ENCODE measurements at regions not wholly inside any gene's neighbourhood (a gene's known extent, or its start where the extent isn't known, plus 50 kb on each side); places are given as distances from the start of the nearest gene placed in this dataset.
"Not testable (repeated sequence)": the region's sequence is repeated elsewhere in the genome, so short reads cannot be mapped to it uniquely, and the experiment has no call there.

GRCh38 chr6:137941995-137942394 is 74.9 kb downstream of the TNFAIP3 start:
- H3K4me3 ChIP-seq (ENCODE audit: low read length) = no peak overlapping the region
- no peaks in the 10 kb centered on the region for H3K79me2 ChIP-seq (replicated peaks; ENCODE audit: insufficient read depth, low read length)
- no peak overlapping the region for H3K9ac ChIP-seq (ENCODE audit: low read length)
- no peak overlapping the region for H3K27ac ChIP-seq (ENCODE audit: low read length)
- H3K27me3 ChIP-seq (ENCODE audit: insufficient read depth, low read depth, low read length) = no peaks in the 10 kb centered on the region
- no peaks in the 10 kb centered on the region for H3F3A ChIP-seq (ENCODE audit: insufficient read depth, low read length, poor library complexity, severe bottlenecking)
- no peaks in the 10 kb centered on the region for H3K9me2 ChIP-seq (ENCODE audit: insufficient read depth, low read length)
- H2AFZ ChIP-seq (ENCODE audit: low read depth, low read length) = no peak overlapping the region
- no peaks in the 10 kb centered on the region for H4K20me1 ChIP-seq (ENCODE audit: insufficient read depth)
- no peak overlapping the region for H3K4me2 ChIP-seq (ENCODE audit: low read length)
- TF ChIP-seq POLR2AphosphoS5 (IDR thresholded peaks at IDR 0.05) = no peak
- TF ChIP-seq, protein P1, sequence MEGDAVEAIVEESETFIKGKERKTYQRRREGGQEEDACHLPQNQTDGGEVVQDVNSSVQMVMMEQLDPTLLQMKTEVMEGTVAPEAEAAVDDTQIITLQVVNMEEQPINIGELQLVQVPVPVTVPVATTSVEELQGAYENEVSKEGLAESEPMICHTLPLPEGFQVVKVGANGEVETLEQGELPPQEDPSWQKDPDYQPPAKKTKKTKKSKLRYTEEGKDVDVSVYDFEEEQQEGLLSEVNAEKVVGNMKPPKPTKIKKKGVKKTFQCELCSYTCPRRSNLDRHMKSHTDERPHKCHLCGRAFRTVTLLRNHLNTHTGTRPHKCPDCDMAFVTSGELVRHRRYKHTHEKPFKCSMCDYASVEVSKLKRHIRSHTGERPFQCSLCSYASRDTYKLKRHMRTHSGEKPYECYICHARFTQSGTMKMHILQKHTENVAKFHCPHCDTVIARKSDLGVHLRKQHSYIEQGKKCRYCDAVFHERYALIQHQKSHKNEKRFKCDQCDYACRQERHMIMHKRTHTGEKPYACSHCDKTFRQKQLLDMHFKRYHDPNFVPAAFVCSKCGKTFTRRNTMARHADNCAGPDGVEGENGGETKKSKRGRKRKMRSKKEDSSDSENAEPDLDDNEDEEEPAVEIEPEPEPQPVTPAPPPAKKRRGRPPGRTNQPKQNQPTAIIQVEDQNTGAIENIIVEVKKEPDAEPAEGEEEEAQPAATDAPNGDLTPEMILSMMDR (IDR thresholded peaks at IDR 0.05; ENCODE audit: poor library complexity, severe bottlenecking) = no peak
- no peak for TF ChIP-seq SMC3 (conservative IDR thresholded peaks at IDR 0.05; ENCODE audit: poor library complexity)
- TF ChIP-seq, protein P2, sequence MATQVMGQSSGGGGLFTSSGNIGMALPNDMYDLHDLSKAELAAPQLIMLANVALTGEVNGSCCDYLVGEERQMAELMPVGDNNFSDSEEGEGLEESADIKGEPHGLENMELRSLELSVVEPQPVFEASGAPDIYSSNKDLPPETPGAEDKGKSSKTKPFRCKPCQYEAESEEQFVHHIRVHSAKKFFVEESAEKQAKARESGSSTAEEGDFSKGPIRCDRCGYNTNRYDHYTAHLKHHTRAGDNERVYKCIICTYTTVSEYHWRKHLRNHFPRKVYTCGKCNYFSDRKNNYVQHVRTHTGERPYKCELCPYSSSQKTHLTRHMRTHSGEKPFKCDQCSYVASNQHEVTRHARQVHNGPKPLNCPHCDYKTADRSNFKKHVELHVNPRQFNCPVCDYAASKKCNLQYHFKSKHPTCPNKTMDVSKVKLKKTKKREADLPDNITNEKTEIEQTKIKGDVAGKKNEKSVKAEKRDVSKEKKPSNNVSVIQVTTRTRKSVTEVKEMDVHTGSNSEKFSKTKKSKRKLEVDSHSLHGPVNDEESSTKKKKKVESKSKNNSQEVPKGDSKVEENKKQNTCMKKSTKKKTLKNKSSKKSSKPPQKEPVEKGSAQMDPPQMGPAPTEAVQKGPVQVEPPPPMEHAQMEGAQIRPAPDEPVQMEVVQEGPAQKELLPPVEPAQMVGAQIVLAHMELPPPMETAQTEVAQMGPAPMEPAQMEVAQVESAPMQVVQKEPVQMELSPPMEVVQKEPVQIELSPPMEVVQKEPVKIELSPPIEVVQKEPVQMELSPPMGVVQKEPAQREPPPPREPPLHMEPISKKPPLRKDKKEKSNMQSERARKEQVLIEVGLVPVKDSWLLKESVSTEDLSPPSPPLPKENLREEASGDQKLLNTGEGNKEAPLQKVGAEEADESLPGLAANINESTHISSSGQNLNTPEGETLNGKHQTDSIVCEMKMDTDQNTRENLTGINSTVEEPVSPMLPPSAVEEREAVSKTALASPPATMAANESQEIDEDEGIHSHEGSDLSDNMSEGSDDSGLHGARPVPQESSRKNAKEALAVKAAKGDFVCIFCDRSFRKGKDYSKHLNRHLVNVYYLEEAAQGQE (IDR thresholded peaks at IDR 0.05; ENCODE audit: borderline replicate concordance) = no peak
- TF ChIP-seq RAD21 (conservative IDR thresholded peaks at IDR 0.05) = no peak
- TF ChIP-seq EZH2 (IDR thresholded peaks at IDR 0.05; ENCODE audit: borderline replicate concordance, insufficient read depth, low read length, poor library complexity, severe bottlenecking) = no peak
- TF ChIP-seq EP300 (conservative IDR thresholded peaks at IDR 0.05; ENCODE audit: poor library complexity, severe bottlenecking) = no peak
- TF ChIP-seq MXI1 (conservative IDR thresholded peaks at IDR 0.05; ENCODE audit: poor library complexity, severe bottlenecking) = no peak
- TF ChIP-seq TAF1 (IDR thresholded peaks at IDR 0.05; ENCODE audit: low read depth) = no peak
- no peaks in the 10 kb centered on the region for H3K9me3 ChIP-seq (ENCODE audit: low read length)
- H3K36me3 ChIP-seq (ENCODE audit: insufficient read depth, low read length) = no peaks in the 10 kb centered on the region

- no peaks in the 10 kb centered on the region for H3K36me3 ChIP-seq (ENCODE audit: insufficient read depth, low read length)
- no peaks in the 10 kb centered on the region for H3K27me3 ChIP-seq (ENCODE audit: insufficient read depth, low read depth, low read length)
- no peaks in the 10 kb centered on the region for H4K20me1 ChIP-seq (ENCODE audit: insufficient read depth)
- TF ChIP-seq TAF1 (IDR thresholded peaks at IDR 0.05; ENCODE audit: low read depth) = no peak
- TF ChIP-seq, protein P1 (IDR thresholded peaks at IDR 0.05; ENCODE audit: poor library complexity, severe bottlenecking) = no peak
- no peak for TF ChIP-seq EP300 (conservative IDR thresholded peaks at IDR 0.05; ENCODE audit: poor library complexity, severe bottlenecking)
- TF ChIP-seq SMC3 (conservative IDR thresholded peaks at IDR 0.05; ENCODE audit: poor library complexity) = no peak
- TF ChIP-seq, protein P2 (IDR thresholded peaks at IDR 0.05; ENCODE audit: borderline replicate concordance) = no peak
- no peak for TF ChIP-seq POLR2AphosphoS5 (IDR thresholded peaks at IDR 0.05)
- no peak for TF ChIP-seq EZH2 (IDR thresholded peaks at IDR 0.05; ENCODE audit: borderline replicate concordance, insufficient read depth, low read length, poor library complexity, severe bottlenecking)
- TF ChIP-seq MXI1 (conservative IDR thresholded peaks at IDR 0.05; ENCODE audit: poor library complexity, severe bottlenecking) = no peak
- TF ChIP-seq RAD21 (conservative IDR thresholded peaks at IDR 0.05) = no peak
- H3K27ac ChIP-seq (ENCODE audit: low read length) = no peak overlapping the region
- H3K79me2 ChIP-seq (replicated peaks; ENCODE audit: insufficient read depth, low read length) = no peaks in the 10 kb centered on the region
- H3K9me3 ChIP-seq (ENCODE audit: low read length) = no peaks in the 10 kb centered on the region
- H2AFZ ChIP-seq (ENCODE audit: low read depth, low read length) = no peak overlapping the region
- no peaks in the 10 kb centered on the region for H3F3A ChIP-seq (ENCODE audit: insufficient read depth, low read length, poor library complexity, severe bottlenecking)
- H3K4me2 ChIP-seq (ENCODE audit: low read length) = no peak overlapping the region
- no peaks in the 10 kb centered on the region for H3K9me2 ChIP-seq (ENCODE audit: insufficient read depth, low read length)
- no peak overlapping the region for H3K9ac ChIP-seq (ENCODE audit: low read length)
- H3K4me3 ChIP-seq (ENCODE audit: low read length) = no peak overlapping the region
These were observed 75.7 kb downstream of the TNFAIP3 start for GRCh38 chr6:137942736-137943135.

- not testable (repeated sequence) for H3F3A ChIP-seq (ENCODE audit: insufficient read depth, low read length, poor library complexity, severe bottlenecking); H4K20me1 ChIP-seq (ENCODE audit: insufficient read depth); H2AFZ ChIP-seq (ENCODE audit: low read depth, low read length); H3K79me2 ChIP-seq (replicated peaks; ENCODE audit: insufficient read depth, low read length); H3K9ac ChIP-seq (ENCODE audit: low read length); H3K4me3 ChIP-seq (ENCODE audit: low read length); H3K9me2 ChIP-seq (ENCODE audit: insufficient read depth, low read length); H3K9me3 ChIP-seq (ENCODE audit: low read length); H3K27me3 ChIP-seq (ENCODE audit: insufficient read depth, low read depth, low read length); H3K4me2 ChIP-seq (ENCODE audit: low read length); H3K27ac ChIP-seq (ENCODE audit: low read length); H3K36me3 ChIP-seq (ENCODE audit: insufficient read depth, low read length)
These were observed 77.3 kb downstream of the TNFAIP3 start for GRCh38 chr6:137944381-137944780.

Data from neural cell (in vitro differentiated cells).